ENCODE measurements at regions not wholly inside any gene's neighbourhood (a gene's known extent, or its start where the extent isn't known, plus 50 kb on each side); places are given as distances from the start of the nearest gene placed in this dataset.

- TF ChIP-seq CTCF (conservative IDR thresholded peaks at IDR 0.05; ENCODE audit: low read depth in 2 of 2) (no peak), POLR2AphosphoS5 (IDR thresholded peaks at IDR 0.05; ENCODE audit: low read depth) (no peak), EZH2 (IDR thresholded peaks at IDR 0.05; ENCODE audit: low read depth, unreplicated experiment) (no peak), EZH2phosphoT487 (IDR thresholded peaks at IDR 0.05; ENCODE audit: unreplicated experiment) (no peak), CREB1 (CRISPR knock-in tag; IDR thresholded peaks at IDR 0.05; ENCODE audit: low read depth) (no peak), JUNB (IDR thresholded peaks at IDR 0.05; ENCODE audit: unreplicated experiment) (no peak), REST (IDR thresholded peaks at IDR 0.05; ENCODE audit: unreplicated experiment) (no peak), ETS1 (IDR thresholded peaks at IDR 0.05) (no peak), ZNF114 (CRISPR knock-in tag; IDR thresholded peaks at IDR 0.05) (no peak), ZNF331 (CRISPR knock-in tag; IDR thresholded peaks at IDR 0.05; ENCODE audit: low read depth) (no peak), STAT1 (IDR thresholded peaks at IDR 0.05; ENCODE audit: unreplicated experiment) (no peak), NANOG (IDR thresholded peaks at IDR 0.05; ENCODE audit: borderline replicate concordance) (no peak)
Measured at GRCh38 chr15:37628507-37628906, 305.9 kb upstream of the TMCO5A start.

Data from GM23338 (cell line).